GM19239 (cell line): ENCODE measurements at regions not wholly inside any gene's neighbourhood (a gene's known extent, or its start where the extent isn't known, plus 50 kb on each side); places are given as distances from the start of the nearest gene placed in this dataset.

ENCODE experiments used
- DNase-seq: peaks from one replicate; pipeline ENCODE4 v3.0.0; 2011; ENCODE audit warnings: low spot score; ENCODE audit not compliant: insufficient read length
- FAIRE-seq: peaks from 2 replicates; lab custom pipeline; 2011; peaks lifted over from hg19 to GRCh38; lab: Jason Lieb, UNC

DNA sequence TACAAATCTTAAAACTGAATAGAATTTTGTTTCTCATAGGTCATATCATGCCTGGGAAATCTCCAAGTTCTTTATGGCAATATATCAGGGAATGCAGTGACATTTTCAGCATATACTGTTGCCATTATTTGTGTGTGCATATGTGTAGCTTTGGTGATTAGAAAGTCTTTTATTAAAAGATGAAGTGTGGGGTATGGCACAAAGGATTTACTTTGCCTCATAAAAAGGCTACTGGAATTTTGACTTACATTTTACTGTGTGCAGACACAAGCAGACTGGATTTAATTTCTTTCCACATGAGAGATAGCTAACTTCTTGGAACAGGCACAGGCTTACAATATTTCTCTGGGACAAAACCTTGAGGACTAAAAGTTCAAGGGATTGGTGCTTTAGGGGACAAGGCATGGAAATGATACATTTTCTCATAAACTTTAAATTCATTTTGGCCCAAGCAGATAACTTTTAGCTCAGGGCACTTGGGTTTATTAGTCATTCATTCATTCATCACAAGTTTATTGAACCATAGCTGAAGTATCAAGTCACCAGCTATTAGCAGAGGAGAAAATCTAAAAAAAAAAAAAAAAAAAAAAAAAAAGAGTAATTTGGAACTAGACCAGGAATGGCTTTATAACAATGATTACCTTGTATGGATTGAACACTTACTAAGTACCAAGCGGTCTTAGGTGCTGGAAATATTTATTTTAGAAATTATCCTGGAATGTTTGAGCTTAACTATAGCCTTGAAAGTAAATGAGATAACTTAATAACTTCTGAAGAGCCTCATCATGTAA, 191.5 kb downstream of the SLIT2 start:
- no peak for DNase-seq
- no peak for FAIRE-seq

DNA sequence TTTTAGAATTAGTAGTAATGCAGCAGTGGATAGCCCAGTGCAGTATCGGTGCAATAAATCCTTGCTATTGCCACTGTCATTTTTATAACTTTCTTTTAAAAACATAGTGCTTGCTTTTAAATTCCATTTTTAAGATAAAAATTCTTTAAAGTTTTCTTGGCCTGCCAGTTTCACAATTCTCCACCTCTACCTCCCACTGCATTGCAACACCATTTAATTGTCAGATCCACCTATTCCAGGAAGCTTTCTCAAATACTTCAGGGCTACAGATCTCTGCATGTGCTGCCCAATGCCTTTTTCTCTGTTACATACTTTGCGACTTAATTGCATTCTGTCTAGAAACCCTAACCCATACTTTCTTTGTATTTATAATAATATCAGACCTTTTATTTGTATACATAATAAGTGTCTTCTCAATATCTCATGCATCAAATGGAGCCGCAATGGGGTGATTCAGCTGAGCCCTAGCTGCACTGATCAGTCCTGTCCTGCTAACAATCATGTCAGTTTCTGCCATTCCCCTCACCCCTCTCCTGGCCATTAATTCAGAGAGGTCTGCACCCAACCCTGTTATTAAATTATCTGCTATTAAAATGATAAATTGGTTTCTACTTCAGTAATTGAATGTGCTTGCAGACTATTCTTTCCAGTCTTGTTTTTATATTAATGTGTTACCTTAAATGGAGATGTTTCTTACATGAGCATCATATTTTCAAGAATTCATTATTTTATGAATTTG, 193.1 kb downstream of the SLIT2 start:
- DNase-seq (no peak), FAIRE-seq (no peak)

DNA sequence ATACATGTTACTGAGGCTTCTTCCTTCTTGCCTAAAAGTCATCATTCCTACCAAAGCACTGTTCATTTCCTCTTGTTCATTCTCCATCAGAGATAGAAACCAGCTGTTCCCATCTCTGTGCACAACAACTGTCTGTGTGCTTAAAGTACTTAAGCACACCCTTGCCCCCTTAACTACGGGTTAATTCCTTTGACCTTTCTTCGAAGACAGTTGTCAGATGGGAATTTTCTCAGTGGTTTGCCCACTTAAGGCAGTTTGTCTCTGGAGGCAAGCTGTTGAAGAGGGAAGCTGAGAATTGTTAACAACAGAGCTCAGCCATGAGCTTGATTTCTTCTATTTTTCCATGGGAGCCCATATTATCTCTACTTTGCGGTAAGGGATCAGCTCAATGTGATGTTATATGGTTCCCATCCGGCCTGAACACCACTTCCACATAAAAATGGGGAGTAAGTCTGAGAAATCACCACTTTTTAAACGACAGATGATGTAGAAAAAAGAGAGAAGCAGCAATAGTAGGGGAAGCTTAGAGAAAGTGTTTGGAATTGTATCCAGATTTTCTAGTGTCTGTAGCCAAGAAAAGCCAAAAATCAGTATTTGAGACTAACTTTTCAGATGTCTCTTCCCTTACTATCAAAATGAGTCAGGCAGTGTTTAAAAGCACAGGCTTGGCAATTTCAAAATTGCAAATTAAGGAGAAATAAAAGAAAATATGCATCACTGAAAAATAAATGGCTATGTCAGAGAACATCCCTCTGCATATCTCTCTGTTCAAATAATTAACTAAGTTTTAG, 194.4 kb downstream of the SLIT2 start:
- FAIRE-seq (no peak), DNase-seq (no peak)

DNA sequence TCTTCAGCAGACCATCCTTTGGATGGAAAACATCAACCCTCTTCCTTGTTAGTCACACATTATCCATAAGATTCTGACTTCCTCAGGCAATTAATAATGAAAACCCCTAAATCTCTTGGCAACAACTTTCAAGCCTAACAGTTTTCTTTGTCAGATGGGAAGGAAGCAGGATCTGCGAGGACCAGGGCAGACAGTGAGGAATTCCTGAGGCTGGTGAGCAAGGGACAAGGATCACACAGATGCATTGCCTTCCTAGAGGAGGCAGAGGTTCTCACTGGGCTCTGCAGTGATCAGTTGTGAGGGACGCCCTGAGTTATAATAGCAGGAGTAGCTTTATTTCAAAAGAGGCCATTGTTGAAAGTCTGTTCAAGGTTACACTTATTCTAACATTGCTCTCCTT, 195.4 kb downstream of the SLIT2 start:
- DNase-seq (no peak), FAIRE-seq (no peak)

DNA sequence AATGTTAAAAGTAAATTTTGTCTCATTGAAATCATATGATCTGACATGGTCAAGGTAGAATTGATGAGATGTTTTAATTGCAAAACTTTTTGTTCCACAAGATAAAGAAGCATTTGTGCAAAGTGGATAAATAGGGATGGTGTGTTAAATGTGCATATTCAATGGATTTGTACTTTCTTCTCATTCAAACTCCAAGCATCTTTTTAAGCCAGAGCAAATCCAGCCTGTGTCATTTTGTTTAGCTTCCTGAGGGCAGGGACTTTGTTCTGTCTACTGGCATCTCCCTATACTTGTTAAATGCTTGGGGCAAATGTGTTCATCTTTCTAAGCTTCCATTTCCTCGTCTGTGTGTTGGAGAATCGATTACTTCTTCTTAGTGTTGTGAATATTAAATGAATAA, 200.3 kb downstream of the SLIT2 start:
- FAIRE-seq (no peak), DNase-seq (no peak)

DNA sequence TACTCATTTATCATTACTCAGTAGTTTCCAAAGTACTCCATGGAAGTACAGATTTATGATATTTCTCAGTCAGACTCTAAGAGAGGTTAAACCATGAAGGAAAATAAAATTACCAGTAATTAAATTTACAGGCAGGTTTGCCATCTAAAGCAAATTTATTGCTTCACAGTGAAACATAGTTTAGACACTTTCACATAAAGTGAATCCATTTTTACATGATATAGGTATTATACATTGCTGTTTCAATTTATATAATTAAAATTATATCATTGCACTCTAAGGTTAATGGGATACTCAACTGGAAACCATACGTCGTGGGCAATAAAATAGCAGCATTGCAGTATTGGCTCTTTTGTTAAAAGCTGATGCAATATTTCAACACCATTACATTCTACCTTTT, 202.8 kb downstream of the SLIT2 start:
- no peak for FAIRE-seq

DNA sequence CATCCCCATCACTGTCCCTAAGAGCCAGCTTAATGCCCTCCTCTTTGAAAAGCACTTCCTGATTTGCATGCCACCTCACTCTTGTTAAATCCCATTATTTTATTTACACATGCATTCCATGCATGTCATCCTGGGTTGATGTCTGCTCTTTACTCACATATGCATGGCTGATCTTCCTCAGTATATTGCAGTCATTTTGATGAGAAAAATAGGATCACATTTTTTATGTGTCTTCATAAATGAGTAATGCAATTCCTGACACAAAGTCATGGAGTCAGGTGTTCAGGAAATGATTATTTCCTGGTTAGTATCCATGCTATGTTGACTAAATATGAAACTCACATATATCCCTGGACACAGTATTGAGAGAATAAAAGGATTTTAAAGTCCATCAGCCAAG, 204.7 kb downstream of the SLIT2 start:
- no peak for FAIRE-seq
- no peak for DNase-seq

More for the DNA sequence above, 202.8 kb downstream of the SLIT2 start:
- DNase-seq = no peak

DNA sequence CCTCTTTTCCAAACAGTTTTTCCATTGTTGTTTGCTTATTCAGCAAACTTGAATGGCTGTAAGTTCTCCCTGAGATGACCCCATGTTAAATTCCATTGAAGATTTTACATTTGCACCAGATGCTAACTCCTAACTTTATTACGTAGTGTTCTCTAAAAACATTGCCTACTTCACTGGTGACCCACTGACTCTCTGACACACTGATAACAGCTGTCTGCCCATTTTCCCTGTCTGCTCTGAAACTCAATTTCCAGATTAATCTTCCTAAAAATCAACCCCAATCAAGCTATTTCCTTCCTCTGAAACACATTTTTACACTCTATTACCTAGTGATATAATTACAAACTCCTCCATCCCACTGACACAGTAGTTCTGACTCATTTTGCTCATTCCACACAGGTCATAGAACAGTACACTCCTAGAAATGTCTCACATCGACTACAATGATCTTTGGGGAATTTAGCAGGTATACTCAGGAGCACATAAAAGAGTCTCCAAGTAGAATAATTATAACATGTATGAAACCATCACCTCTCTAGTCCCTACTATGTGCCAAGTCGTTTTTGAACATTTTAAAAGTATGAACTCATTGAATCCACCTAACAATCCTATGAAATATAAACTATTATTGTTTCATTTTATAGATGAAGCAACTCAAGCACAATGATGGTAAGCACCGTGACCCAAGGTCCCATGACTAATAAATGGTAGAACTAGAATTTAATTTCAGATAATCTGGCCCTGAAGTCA, 210.9 kb downstream of the SLIT2 start:
- no peak for FAIRE-seq
- DNase-seq = no peak

DNA sequence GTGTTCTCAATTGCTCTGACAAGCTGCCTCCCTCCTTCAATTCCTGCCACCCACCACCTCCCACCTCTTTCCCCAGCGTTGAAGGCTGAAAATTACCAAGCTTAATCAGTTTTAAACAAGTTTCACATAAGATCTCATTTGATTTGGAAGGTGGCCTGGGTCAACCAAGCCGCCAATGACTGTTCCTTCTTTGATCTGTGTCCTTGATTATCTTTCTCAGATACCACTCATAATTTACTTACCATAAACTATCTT, 211.4 kb downstream of the SLIT2 start:
- DNase-seq (no peak), FAIRE-seq (no peak)

DNA sequence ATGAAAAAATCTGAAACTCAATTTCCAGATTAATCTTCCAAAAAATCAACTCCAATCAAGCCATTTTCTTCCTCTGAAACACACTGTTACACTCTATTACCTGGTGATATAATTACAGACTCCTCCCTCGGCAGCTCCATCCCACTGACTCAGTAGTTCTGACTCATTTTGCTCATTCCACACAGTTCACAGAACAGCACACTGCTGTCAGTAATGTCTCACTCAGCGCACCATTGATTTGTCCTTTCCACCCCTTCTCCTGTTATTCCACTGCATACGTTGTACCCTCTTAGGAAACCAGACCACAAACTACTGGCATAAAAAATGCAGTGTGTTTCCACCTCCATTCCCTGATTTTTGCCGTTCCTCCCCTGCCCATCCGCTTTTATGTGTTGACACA, 212.7 kb downstream of the SLIT2 start:
- no peak for DNase-seq
- no peak for FAIRE-seq

DNA sequence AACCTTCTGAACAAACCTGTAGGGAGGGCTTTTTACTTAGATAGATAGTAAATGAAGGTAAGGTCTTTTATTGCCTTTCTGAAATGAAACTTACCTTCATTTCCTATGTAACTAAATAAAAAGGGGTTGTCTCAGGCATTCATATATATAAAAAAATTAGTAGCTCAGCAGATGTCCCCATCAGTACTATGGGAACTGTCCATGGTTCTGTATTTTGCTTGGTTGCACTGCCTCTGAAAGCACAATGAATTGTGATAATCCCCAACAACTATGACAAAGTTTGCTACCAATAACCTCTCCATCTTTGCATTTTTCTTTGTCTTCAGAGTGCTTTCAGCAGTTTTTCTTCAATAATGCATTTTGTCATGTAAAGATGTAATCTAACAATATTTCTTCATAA, 222.4 kb downstream of the SLIT2 start:
- FAIRE-seq (no peak), DNase-seq (no peak)

DNA sequence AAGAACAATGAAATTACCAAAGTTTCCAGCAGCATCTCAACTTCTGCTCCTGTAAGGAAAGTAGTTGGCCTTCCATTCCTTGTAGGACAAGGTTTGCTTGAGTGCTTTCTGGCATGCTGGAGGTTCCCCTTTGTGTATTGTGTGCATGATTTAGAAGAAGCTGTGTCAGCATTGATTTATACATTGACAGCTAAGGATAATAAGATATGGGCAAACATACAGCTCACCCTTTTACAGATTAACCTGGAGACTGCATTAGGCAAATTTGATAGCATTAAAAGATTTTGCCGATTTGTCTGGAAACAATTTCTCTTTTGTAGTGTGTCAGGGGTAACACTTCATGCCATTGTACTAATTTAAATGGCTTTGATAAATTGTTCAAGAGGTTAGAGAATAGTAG, 221.8 kb upstream of the PACRGL start:
- no peak for DNase-seq
- no peak for FAIRE-seq

DNA sequence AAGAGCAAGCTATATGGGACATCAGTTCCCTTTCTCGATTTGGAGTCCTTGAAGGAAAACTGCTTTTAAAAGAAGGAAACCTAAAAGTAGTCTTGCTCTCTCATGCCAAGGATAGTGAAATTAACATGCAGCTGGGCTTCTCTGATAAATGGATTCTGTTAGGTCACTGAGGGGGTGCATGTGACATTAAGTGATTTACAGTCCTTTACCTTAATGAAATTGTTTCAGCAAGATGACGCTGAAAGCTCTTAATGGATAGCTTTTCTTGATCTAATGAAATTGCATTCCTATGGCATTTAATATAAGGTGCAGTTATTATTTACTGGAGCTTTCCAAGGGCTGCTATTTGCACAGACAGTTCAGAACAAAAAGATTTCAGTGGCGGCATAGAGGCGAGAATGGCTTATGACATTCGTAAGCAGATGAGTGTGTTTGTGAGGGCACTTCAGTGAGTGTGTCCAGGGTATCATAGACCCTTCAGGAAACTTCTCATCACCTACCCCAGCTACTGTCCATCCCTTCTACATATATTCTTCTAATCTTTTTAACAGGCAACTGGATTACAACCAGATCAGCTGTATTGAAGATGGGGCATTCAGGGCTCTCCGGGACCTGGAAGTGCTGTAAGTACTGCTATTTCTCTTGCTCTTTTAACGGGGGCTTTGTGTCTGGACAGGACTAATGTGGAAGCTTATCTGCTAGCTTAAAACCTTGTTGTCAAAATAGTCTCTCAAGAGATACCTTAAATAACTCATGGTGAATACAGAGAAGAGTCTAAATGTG, 219.9 kb upstream of the PACRGL start:
- no peak for FAIRE-seq
- no peak for DNase-seq

DNA sequence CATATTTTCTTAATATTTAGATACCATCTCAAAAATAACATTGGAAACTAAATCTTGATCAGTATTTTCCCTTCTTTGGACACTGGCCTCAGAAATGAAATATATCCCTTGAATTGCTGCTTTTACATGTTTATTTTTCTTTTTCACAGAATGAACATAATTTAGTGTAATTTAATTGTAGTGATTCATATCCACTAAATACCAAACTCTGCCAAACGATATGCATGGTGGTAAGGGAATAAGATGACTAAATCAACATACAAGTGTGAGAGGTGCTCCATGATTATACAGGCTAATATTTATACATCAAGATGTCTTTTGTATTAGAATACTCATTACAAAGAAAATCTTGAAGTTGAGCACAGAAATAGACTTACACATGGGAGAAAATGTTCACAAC, 216.8 kb upstream of the PACRGL start:
- FAIRE-seq (no peak), DNase-seq (no peak)

DNA sequence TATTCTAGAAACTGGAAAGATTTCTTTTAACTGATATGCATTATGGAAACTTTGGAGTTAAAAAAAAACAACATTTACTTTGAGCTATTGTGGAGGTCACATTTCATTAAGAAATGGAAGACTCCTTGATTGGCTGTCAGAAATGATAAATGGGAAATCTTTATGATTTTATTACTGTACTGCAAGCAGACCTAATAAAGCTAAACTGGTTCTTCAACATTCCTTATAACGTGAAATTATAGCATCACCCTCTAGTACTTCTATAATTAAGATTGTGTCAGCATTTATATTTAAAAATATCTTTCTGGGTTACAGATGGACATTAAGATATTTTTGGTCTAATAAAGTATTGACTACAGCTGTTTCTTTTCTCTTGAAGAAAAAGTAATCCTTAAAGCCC, 213.8 kb upstream of the PACRGL start:
- no peak for FAIRE-seq
- DNase-seq = no peak

DNA sequence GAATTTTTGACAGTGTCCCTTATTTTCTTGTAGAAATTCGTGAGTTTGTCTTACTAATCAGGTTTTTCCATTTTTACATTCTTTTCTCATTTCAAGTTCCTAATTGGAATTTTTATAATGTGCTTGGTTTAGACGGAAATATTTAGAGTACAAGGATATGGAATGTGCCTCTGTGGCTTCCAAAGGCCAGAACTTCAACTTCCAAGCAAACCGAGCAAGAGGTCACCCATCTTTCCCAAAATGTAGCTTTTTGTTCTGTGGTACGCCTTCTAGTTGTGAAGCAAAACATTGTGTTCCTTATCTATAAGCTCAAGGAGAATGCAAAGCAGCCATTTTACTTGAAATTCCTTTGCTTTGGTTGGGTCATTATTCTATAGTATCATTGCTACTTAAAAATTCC, 212.8 kb upstream of the PACRGL start:
- DNase-seq (no peak), FAIRE-seq (no peak)

DNA sequence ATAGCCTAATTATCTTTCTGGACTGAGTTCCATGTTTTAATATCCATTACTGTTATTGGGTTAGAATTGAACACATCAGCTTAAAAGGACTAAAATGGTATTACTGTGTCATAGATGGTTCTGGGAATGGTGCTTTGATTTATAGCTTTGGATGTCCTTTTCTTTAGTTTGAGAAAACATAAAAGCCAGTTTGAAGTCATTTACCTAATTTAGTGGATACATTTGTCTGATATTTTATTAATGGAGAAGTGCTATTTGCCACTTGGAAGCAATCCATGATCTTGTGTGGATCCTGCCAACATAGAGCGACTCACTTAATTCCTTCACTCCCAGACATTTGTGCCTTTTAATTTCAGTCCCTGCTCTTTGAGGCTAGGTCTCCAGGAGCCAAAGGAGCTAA, 212.4 kb upstream of the PACRGL start:
- DNase-seq (no peak), FAIRE-seq (no peak)

DNA sequence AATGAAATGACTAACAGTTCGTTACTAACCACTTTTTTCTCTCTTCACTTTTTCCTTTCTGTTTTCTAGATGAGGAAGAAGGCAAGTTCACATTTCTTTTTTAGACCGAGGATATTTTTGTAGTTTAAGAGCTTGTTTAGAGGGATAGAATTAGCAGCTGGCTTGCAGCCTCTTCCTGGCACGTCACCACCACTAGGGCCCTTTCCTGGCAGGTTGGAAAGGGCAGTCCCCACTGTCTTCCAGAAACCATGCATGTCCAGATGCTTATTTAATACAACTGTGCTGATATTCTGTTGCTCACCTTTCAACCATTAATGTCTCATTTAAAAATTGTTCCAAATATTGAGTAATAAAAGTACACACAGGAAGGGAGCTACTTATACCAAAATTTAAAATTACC, 209.5 kb upstream of the PACRGL start:
- FAIRE-seq (no peak), DNase-seq (no peak)

DNA sequence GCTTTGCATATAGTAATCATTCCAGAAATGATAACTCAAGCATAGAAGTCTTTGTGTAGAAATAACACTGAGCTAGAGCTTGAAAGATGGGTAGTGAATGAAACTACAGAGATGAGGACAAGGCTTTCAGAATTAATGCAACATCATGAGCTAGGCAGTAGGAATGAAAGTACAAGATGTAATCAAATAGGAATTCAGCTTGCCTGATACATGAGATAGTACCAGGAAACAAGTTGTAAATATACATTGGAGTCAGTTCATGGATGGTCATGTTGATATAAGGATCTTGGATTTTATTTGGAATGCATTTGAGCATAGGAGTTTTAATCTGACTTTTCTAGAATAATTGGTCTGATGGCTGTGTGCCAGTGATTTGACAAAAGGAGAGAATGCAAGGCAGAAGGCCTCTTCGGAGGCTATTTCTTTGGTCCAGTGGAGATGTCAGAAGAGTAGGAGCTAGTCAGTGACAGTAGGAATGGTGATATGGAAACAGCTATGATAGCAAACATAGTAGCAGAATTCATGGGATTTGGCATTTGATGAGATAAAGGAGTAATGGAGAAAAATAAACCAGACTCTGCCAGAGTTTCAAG, 206.4 kb upstream of the PACRGL start:
- FAIRE-seq (no peak), DNase-seq (no peak)

DNA sequence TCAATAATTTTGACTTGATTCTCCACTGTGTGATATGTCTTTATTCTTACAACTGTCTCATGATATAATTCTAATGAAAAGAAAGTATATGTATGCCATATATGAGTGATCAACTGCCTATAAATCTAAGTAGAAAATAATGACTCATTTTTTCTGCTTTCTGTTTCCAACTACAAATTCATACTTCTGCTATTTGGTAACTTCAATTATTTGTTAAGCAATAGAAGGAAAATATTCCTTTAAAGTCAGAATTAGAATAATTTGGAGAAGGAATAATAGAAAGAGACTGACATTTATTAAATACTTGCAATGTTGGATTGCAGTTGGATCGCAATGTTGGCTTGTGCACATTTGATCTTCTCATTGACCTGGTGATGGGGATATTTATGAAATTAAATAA, 204.2 kb upstream of the PACRGL start:
- FAIRE-seq (no peak), DNase-seq (no peak)
